GM23338 (cell line): ENCODE measurements at regions not wholly inside any gene's neighbourhood (a gene's known extent, or its start where the extent isn't known, plus 50 kb on each side); places are given as distances from the start of the nearest gene placed in this dataset.

ENCODE experiments used
- ATAC-seq: fragments of 200-7000 bp; cut with Tn5 transposase; 3 replicates; pipeline ENCODE4 v1.9.1; 2020
- DNase-seq: peaks from one replicate; pipeline ENCODE4 v3.0.0-alpha.2; 2015; ENCODE audit warnings: low spot score
- H2AFZ ChIP-seq: fragments of 200-600 bp; sonication (generic); 2 replicates; pipeline ENCODE4 v1.8.0; 2016; ENCODE audit warnings: antibody characterized with exemption, mild to moderate bottlenecking, moderate library complexity
- H3F3A ChIP-seq: fragments of 200-600 bp; sonication (generic); replicated peaks from 2 replicates; pipeline ENCODE4 v1.8.0; 2017; ENCODE audit warnings: antibody characterized with exemption, mixed run types, low read depth
- H3K27ac ChIP-seq: fragments of 200-600 bp; sonication (generic); 2 replicates; pipeline ENCODE4 v1.6.1; 2016; ENCODE audit warnings: low read depth
- H3K27me3 ChIP-seq: fragments of 200-600 bp; sonication (generic); 2 replicates; pipeline ENCODE4 v1.8.0; 2016; ENCODE audit warnings: mild to moderate bottlenecking, mixed run types, moderate library complexity; ENCODE audit not compliant: insufficient read depth
- H3K36me3 ChIP-seq: fragments of 200-600 bp; sonication (generic); 2 replicates; pipeline ENCODE4 v1.8.0; 2016; ENCODE audit warnings: mild to moderate bottlenecking; ENCODE audit not compliant: insufficient read depth
- H3K4me1 ChIP-seq: fragments of 200-600 bp; sonication (generic); 2 replicates; pipeline ENCODE4 v1.8.0; 2016; ENCODE audit warnings: mild to moderate bottlenecking, moderate library complexity; ENCODE audit not compliant: insufficient read depth
- H3K4me2 ChIP-seq: fragments of 200-600 bp; sonication (generic); 2 replicates; pipeline ENCODE4 v1.7.1; 2017; ENCODE audit warnings: mixed run types
- H3K4me3 ChIP-seq: fragments of 200-600 bp; sonication (generic); 2 replicates; pipeline ENCODE4 v1.6.1; 2016; ENCODE audit warnings: mixed run types
- H3K79me2 ChIP-seq: fragments of 200-600 bp; sonication (generic); replicated peaks from 2 replicates; pipeline ENCODE4 v1.8.0; 2017; ENCODE audit warnings: mild to moderate bottlenecking; ENCODE audit not compliant: insufficient read depth
- H3K9me2 ChIP-seq: fragments of 200-600 bp; sonication (generic); 2 replicates; pipeline ENCODE4 v1.8.0; 2017; ENCODE audit not compliant: insufficient read depth
- H4K20me1 ChIP-seq: fragments of 200-600 bp; sonication (generic); replicated peaks from 2 replicates; pipeline ENCODE4 v1.8.0; 2017; ENCODE audit warnings: mild to moderate bottlenecking; ENCODE audit not compliant: insufficient read depth
- H3K27ac Mint-ChIP-seq: 2 replicates; pipeline ENCODE4 v1.8.0; 2020; ENCODE audit warnings: inconsistent platforms, mild to moderate bottlenecking, moderate library complexity, mixed read lengths
- H3K27me3 Mint-ChIP-seq: 3 replicates; pipeline ENCODE4 v1.8.0; 2022; ENCODE audit warnings: low read depth, mild to moderate bottlenecking, moderate library complexity, mixed read lengths, inconsistent platforms; ENCODE audit not compliant: insufficient read depth, poor library complexity
- H3K36me3 Mint-ChIP-seq: 3 replicates; pipeline ENCODE4 v1.8.0; 2021; ENCODE audit warnings: low read depth, mild to moderate bottlenecking, inconsistent platforms, moderate library complexity, mixed read lengths
- H3K4me1 Mint-ChIP-seq: 3 replicates; pipeline ENCODE4 v1.8.0; 2020; ENCODE audit warnings: mild to moderate bottlenecking, inconsistent platforms, mixed read lengths
- H3K4me3 Mint-ChIP-seq: 3 replicates; pipeline ENCODE4 v1.8.0; 2021; ENCODE audit warnings: moderate library complexity, mild to moderate bottlenecking, inconsistent platforms, mixed read lengths
- H3K9me3 Mint-ChIP-seq: 3 replicates; pipeline ENCODE4 v1.8.0; 2020; ENCODE audit warnings: moderate library complexity, mild to moderate bottlenecking, inconsistent platforms, mixed read lengths
- CREB1 ChIP-seq: fragments of 250-450 bp; sonication (Bioruptor Pico); IDR thresholded peaks from 2 replicates; pipeline ENCODE4 v1.5.0; 2020; ENCODE audit warnings: low read depth, mild to moderate bottlenecking, moderate library complexity
- CTCF ChIP-seq, 2 experiments: fragments of 200-600 bp in 1 of 2; sonication (generic) in 1 of 2; conservative IDR thresholded peaks; 2 replicates each; pipeline versions ENCODE4 v1.5.1 to v1.6.1; 2016 to 2017; ENCODE audit warnings: antibody characterized with exemption in 2 of 2, low read depth in 2 of 2, mild to moderate bottlenecking in 2 of 2, moderate library complexity in 1 of 2
- EZH2phosphoT487 ChIP-seq: fragments of 200-600 bp; sonication (generic); IDR thresholded peaks from one replicate; pipeline ENCODE4 v1.8.1; 2018; ENCODE audit warnings: antibody characterized with exemption; ENCODE audit not compliant: unreplicated experiment
- JUNB ChIP-seq: IDR thresholded peaks from one replicate; pipeline ENCODE4 v1.6.1; 2016; ENCODE audit warnings: antibody characterized with exemption; ENCODE audit not compliant: unreplicated experiment
- NANOG ChIP-seq: IDR thresholded peaks from 2 replicates; pipeline ENCODE4 v1.6.1; 2016; ENCODE audit warnings: antibody characterized with exemption, borderline replicate concordance
- POLR2AphosphoS5 ChIP-seq: IDR thresholded peaks from 2 replicates; pipeline ENCODE4 v1.6.1; 2016; ENCODE audit warnings: antibody characterized with exemption, low read depth
- REST ChIP-seq: IDR thresholded peaks from one replicate; pipeline ENCODE4 v1.6.1; 2018; ENCODE audit warnings: antibody characterized with exemption; ENCODE audit not compliant: unreplicated experiment
- ZNF114 ChIP-seq: fragments of 250-450 bp; sonication (Bioruptor Pico); IDR thresholded peaks from 2 replicates; pipeline ENCODE4 v1.5.0; 2020; ENCODE audit warnings: mild to moderate bottlenecking, moderate library complexity
- TF ChIP-seq, protein P1 (sequence below): IDR thresholded peaks from 2 replicates; pipeline ENCODE4 v1.6.1; 2016; ENCODE audit warnings: antibody characterized with exemption

DNA sequence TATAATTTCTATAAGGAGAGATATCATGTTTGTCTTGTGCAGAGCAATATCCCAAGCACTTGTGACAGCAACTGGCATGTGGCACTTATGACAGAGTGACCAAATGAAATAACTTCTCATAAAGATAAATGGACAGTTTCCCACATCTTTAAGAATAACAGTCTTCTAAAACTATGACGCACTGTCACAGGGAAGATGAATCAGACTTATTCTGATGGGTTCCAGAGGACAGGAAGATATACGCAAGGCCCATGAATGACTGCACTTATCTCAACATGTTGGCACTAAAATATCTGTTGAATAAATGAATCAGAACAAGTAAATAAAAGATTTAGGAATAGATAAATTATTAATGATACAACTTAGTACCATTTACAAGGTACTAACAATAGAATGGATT, 465.8 kb upstream of the SYT1 start (continued):
- no peak for TF ChIP-seq REST
- TF ChIP-seq JUNB, result no peak
- TF ChIP-seq NANOG, result no peak
- TF ChIP-seq POLR2AphosphoS5, result no peak
- TF ChIP-seq EZH2phosphoT487, result no peak
- TF ChIP-seq, protein P1, sequence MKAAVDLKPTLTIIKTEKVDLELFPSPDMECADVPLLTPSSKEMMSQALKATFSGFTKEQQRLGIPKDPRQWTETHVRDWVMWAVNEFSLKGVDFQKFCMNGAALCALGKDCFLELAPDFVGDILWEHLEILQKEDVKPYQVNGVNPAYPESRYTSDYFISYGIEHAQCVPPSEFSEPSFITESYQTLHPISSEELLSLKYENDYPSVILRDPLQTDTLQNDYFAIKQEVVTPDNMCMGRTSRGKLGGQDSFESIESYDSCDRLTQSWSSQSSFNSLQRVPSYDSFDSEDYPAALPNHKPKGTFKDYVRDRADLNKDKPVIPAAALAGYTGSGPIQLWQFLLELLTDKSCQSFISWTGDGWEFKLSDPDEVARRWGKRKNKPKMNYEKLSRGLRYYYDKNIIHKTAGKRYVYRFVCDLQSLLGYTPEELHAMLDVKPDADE, result no peak
- TF ChIP-seq ZNF114, result no peak
- no peak for TF ChIP-seq CREB1
- TF ChIP-seq CTCF (conservative IDR thresholded peaks at IDR 0.05; ENCODE audit: low read depth in 2 of 2), result no peak

DNA sequence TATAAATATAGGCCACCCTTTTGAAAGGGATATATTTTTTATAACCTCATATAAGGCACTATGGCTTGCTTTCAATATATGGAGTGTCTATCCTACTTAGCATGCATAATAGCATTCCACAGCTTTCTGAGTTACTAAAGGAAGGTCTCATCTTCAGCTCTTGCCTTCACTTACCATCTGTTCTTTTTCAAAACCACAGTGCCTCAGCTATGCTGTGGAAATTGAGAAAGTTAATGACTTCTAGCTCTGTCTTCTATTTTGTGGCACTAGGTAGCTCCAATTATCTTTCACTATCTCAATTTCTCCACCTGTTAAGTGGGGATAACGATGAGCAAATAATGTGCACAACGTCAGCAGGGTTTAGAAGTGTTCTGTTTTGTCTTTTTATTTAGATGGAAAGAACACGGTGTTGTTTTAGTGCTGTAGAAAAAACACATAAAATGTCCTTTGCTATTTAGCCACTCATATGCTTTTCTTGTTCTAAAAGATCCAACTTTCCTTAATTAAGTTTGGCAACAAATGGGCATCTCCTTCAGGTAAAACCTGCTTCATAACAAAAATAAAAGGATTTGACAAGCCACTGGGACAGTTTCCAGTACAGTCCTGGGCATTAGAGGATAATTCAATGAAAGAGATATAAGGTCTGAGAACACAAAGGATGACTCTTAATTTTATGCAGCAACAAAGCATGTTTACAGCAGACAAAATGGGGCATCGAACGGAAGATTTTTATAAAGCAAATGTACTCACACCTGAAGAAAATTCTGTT, 462.0 kb upstream of the SYT1 start:
- Histone ChIP-seq H3K79me2 (no peaks in the 10 kb centered on the region), H3K4me1 (peaks cover 42% of the 10 kb centered on the region), H3K9me2 (no peaks in the 10 kb centered on the region), H3K27ac (no peak overlapping the region), H3K4me3 (no peak overlapping the region), H3K27me3 (no peaks in the 10 kb centered on the region), H2AFZ (no peak overlapping the region), H4K20me1 (no peaks in the 10 kb centered on the region), H3K4me2 (no peak overlapping the region), H3K36me3 (no peaks in the 10 kb centered on the region), H3F3A (no peaks in the 10 kb centered on the region)
- no peak overlapping the region for H3K27ac Mint-ChIP-seq
- H3K9me3 Mint-ChIP-seq, result no peaks in the 10 kb centered on the region
- DNase-seq (no peak), ATAC-seq (0 out of 3 replicates have a peak, but pooled peaks have one; percentile 38)
- no peak overlapping the region for H3K4me3 Mint-ChIP-seq
- peaks cover 6% of the 10 kb centered on the region for H3K27me3 Mint-ChIP-seq
- peaks cover 31% of the 10 kb centered on the region for H3K4me1 Mint-ChIP-seq
- no peaks in the 10 kb centered on the region for H3K36me3 Mint-ChIP-seq
- TF ChIP-seq CTCF (conservative IDR thresholded peaks at IDR 0.05; ENCODE audit: low read depth in 2 of 2), result no peak
